PFSK-1 (cell line): ENCODE measurements at regions not wholly inside any gene's neighbourhood (a gene's known extent, or its start where the extent isn't known, plus 50 kb on each side); places are given as distances from the start of the nearest gene placed in this dataset.

Experiments
- POLR2AphosphoS5 ChIP-seq: IDR thresholded peaks from 2 replicates; pipeline ENCODE4 v1.6.1; 2012; ENCODE audit warnings: low read depth, mild to moderate bottlenecking, control low read depth, low read length, moderate library complexity
- TAF1 ChIP-seq: IDR thresholded peaks from 2 replicates; pipeline ENCODE4 v1.6.1; 2012; ENCODE audit warnings: low read length, control low read depth, borderline replicate concordance; ENCODE audit not compliant: insufficient read depth
- TF ChIP-seq, protein P1 (sequence below), 2 experiments: IDR thresholded peaks; 2 replicates each; pipeline versions ENCODE4 v1.6.1 to v1.8.0; 2011 to 2012; ENCODE audit warnings: low read depth in 2 of 2, low read length in 2 of 2, control low read depth in 1 of 2, inconsistent platforms in 1 of 2, mild to moderate bottlenecking in 1 of 2, moderate library complexity in 1 of 2; ENCODE audit not compliant: insufficient read depth in 1 of 2

DNA sequence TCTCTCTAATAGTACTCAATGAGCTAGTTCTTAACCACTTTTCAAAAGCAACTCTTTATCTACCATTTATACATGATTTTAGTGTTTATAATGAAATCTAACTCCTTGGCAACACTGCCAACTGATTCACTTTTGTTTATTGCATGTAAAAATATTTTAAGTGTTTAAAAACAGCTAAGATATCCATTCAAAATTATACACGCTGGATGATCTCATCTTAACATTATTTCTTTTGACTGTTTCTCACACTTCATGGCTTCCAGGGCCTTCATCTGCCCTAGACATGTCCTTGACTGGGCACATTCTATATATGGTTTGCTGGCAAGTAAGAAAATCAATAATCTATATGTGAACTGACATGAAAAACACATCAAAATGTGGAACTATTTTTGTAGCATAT is 414.6 kb upstream of the LUZP2 start:
- no peak for TF ChIP-seq TAF1
- TF ChIP-seq, protein P1, sequence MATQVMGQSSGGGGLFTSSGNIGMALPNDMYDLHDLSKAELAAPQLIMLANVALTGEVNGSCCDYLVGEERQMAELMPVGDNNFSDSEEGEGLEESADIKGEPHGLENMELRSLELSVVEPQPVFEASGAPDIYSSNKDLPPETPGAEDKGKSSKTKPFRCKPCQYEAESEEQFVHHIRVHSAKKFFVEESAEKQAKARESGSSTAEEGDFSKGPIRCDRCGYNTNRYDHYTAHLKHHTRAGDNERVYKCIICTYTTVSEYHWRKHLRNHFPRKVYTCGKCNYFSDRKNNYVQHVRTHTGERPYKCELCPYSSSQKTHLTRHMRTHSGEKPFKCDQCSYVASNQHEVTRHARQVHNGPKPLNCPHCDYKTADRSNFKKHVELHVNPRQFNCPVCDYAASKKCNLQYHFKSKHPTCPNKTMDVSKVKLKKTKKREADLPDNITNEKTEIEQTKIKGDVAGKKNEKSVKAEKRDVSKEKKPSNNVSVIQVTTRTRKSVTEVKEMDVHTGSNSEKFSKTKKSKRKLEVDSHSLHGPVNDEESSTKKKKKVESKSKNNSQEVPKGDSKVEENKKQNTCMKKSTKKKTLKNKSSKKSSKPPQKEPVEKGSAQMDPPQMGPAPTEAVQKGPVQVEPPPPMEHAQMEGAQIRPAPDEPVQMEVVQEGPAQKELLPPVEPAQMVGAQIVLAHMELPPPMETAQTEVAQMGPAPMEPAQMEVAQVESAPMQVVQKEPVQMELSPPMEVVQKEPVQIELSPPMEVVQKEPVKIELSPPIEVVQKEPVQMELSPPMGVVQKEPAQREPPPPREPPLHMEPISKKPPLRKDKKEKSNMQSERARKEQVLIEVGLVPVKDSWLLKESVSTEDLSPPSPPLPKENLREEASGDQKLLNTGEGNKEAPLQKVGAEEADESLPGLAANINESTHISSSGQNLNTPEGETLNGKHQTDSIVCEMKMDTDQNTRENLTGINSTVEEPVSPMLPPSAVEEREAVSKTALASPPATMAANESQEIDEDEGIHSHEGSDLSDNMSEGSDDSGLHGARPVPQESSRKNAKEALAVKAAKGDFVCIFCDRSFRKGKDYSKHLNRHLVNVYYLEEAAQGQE (IDR thresholded peaks at IDR 0.05; ENCODE audit: insufficient read depth in 1 of 2, low read depth in 2 of 2, low read length in 2 of 2) = no peak
- TF ChIP-seq POLR2AphosphoS5 = no peak
